ENCODE measurements at regions not wholly inside any gene's neighbourhood (a gene's known extent, or its start where the extent isn't known, plus 50 kb on each side); places are given as distances from the start of the nearest gene placed in this dataset.
"Not testable (repeated sequence)": the region's sequence is repeated elsewhere in the genome, so short reads cannot be mapped to it uniquely, and the experiment has no call there.

DNA sequence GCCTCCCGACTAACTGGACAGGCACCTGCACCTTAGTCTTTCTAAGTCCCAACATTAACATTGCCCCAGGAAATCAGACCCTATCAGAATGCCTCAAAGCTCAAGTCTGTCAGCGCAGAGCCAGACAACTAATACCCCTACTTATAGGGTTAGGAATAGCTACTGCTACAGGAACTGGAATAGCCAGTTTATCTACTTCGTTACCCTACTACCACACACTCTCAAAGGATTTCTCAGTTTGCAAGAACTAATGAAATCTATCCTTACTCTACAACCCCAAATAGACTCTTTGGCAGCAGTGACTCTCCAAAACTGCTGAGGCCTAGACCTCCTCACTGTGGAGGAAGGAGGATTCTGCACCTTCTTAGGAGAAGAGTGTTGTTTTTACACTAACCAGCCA, 88.5 kb downstream of the COPRS start:
- not testable (repeated sequence) for DNase-seq (ENCODE audit: extremely low spot score); H3K4me1 ChIP-seq (ENCODE audit: insufficient read depth); H3K27ac ChIP-seq (ENCODE audit: low read depth)

DNA sequence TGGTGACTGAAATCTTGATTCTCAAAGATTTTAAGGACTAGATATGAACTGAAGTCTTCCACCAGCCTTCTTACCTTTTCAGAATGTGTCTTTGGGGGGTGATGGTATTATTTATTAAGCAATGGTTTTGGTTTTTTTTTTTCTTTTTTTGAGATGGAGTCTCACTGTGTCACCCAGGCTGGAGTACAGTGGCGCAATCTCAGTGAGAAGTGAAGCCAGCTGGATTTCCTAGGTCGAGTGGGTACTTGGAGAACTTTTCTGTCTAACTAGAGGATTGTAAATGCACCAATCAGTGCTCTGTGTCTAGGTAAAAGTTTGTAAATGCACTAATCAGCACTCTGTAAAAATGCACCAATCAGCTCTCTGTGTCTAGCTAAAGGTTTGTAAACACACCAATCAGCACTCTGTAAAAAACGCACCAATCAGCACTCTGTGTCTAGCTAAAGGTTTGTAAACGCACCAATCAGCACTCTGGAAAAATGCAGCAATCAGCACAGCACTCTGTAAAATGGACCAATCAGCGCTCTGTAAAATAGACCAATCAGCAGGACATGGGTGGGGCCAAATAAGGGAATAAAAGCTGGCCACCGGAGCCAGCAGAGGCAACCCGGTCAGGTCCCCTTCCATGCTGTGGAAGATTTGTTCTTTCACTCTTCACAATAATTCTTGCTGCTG, 97.1 kb downstream of the COPRS start:
- not testable (repeated sequence) for H3K4me3 ChIP-seq (ENCODE audit: low read depth, low read length); DNase-seq (ENCODE audit: extremely low spot score); H3K4me1 ChIP-seq (ENCODE audit: insufficient read depth); H3K36me3 ChIP-seq (ENCODE audit: insufficient read depth); H3K27ac ChIP-seq (ENCODE audit: low read depth)
- WGBS = 92% methylated on average over 7 of the region's 7 CpGs

More for the DNA sequence above, 88.5 kb downstream of the COPRS start:
- not testable (repeated sequence) for H3K36me3 ChIP-seq (ENCODE audit: insufficient read depth); H3K4me3 ChIP-seq (ENCODE audit: low read depth, low read length)
- 90% methylated on average over 3 of the region's 3 CpGs for WGBS

- 88% methylated on average over 1 of the region's 1 CpG for WGBS
- Histone ChIP-seq H3K27ac (ENCODE audit: low read depth) (no peak overlapping the region), H3K4me3 (ENCODE audit: low read depth, low read length) (no peak overlapping the region), H3K36me3 (ENCODE audit: insufficient read depth) (no peaks in the 10 kb centered on the region), H3K4me1 (ENCODE audit: insufficient read depth) (no peaks in the 10 kb centered on the region)
- no peak for DNase-seq (ENCODE audit: extremely low spot score)
Measured at GRCh38 chr17:31758646-31759045, 100.4 kb downstream of the COPRS start.

DNA sequence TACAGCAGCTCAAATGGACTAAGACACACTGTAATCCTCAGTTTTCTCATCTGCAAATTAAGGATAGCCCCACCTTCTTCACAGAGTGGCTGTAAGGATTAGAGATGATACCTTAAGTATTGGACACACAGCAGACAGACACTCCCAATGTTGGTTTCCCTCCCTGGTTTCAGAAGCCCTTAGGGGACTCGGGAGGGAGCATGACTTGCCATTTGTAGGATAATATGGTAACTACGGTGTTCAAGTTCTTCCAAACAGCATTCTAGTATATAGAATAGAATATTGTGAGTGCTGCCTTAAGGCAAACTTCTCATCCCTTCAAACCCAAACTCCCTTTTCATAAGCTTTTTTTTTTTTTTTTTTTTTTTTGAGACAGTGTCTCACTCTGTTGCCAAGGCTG, 101.9 kb downstream of the COPRS start:
- no peaks in the 10 kb centered on the region for H3K4me1 ChIP-seq (ENCODE audit: insufficient read depth)
- 92% methylated on average over 2 of the region's 2 CpGs for WGBS
- no peak for DNase-seq (ENCODE audit: extremely low spot score)
- no peak overlapping the region for H3K4me3 ChIP-seq (ENCODE audit: low read depth, low read length)
- no peak overlapping the region for H3K27ac ChIP-seq (ENCODE audit: low read depth)
- H3K36me3 ChIP-seq (ENCODE audit: insufficient read depth) = no peaks in the 10 kb centered on the region

DNA sequence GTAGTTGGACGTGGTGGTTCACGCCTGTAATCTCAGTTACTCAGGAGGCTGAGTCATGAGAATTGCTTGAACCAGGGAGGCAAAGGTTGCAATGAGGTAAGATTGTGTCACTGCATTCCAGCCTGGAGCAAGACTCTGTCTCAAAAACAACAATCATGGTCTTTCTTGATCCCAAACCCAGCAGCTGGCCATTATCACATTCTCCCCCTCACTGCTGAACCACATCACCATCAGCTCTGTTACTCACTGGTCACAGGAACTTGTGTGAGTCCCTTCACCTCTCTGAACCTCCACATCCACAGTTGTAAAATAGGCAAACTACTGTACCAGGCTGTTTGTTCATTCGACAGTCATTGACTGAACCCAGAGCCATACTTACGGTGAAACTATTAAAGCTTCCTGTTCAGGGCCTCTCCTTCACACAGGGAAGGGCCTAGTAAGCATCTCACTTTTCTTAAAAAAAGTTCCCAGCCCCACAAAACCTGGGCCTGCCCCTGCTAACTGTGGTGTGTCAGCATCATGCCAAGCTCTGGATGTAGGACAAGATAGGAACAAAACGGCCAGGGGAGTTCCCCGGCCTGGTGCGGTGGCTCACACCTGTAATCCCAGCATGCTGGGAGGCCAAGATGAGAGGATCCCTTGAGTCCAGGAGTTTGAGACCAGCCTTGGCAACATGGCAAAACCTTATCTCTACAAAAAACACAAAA, 104.7 kb downstream of the COPRS start:
- Histone ChIP-seq H3K27ac (ENCODE audit: low read depth) (no peak overlapping the region), H3K36me3 (ENCODE audit: insufficient read depth) (no peaks in the 10 kb centered on the region), H3K4me1 (ENCODE audit: insufficient read depth) (no peaks in the 10 kb centered on the region), H3K4me3 (ENCODE audit: low read depth, low read length) (no peak overlapping the region)
- DNase-seq (ENCODE audit: extremely low spot score) = no peak
- 90% methylated on average over 7 of the region's 7 CpGs for WGBS

DNA sequence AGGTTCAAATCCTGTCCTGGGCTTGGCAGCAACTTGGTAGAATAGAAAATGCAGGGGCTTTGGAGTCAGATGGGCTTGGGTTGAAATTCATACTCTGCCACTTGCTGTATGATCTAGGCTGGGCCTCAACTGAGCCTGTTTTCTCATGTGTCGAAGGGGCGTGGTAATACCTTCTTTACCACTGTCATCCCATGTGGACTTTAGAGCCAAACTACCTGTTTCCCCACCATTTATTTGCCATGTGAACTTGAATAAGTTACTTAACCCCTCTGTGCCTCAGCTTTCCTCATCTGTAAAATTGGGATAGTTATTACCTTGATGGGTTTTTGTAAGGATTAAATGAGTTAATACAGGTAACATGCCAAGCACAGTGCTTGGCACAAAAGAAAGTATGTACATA, 106.0 kb downstream of the COPRS start:
- DNase-seq (ENCODE audit: extremely low spot score) = no peak
- no peak overlapping the region for H3K4me3 ChIP-seq (ENCODE audit: low read depth, low read length)
- no peaks in the 10 kb centered on the region for H3K4me1 ChIP-seq (ENCODE audit: insufficient read depth)
- H3K27ac ChIP-seq (ENCODE audit: low read depth) = no peak overlapping the region
- WGBS = 98% methylated on average over 2 of the region's 2 CpGs
- H3K36me3 ChIP-seq (ENCODE audit: insufficient read depth) = no peaks in the 10 kb centered on the region

- Histone ChIP-seq H3K36me3 (ENCODE audit: insufficient read depth) (no peaks in the 10 kb centered on the region), H3K27ac (ENCODE audit: low read depth) (no peak overlapping the region)
- 91% methylated on average over 6 of the region's 6 CpGs for WGBS
Measured at GRCh38 chr17:31752584-31752983, 106.5 kb downstream of the COPRS start.

DNA sequence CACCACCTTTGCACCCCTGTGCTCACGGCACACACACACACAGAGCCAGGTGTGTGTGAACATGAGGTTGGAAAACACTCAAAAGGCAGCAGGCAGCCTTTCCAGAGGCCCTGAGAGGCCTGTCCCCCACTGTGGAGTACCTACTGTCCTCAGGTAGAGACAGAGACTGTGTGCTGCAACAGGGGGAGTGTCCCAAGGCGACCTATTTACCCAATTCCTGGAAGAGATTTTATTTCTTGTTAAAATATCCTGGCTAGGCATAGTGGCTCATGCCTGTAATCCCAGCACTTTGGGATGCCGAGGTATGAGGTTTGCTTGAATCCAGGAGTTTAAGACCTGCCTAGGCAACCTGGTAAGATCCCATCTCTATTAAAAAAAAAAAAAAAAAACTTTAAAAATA, 108.5 kb downstream of the COPRS start:
- DNase-seq (ENCODE audit: extremely low spot score) = no peak
- 90% methylated on average over 3 of the region's 3 CpGs for WGBS
- no peaks in the 10 kb centered on the region for H3K4me1 ChIP-seq (ENCODE audit: insufficient read depth)
- H3K36me3 ChIP-seq (ENCODE audit: insufficient read depth) = no peaks in the 10 kb centered on the region
- H3K27ac ChIP-seq (ENCODE audit: low read depth) = no peak overlapping the region
- H3K4me3 ChIP-seq (ENCODE audit: low read depth, low read length) = no peak overlapping the region

More at GRCh38 chr17:31752584-31752983, 106.5 kb downstream of the COPRS start:
- Histone ChIP-seq H3K4me1 (ENCODE audit: insufficient read depth) (no peaks in the 10 kb centered on the region), H3K4me3 (ENCODE audit: low read depth, low read length) (no peak overlapping the region)
- no peak for DNase-seq (ENCODE audit: extremely low spot score)

- no peak overlapping the region for H3K27ac ChIP-seq (ENCODE audit: low read depth)
- H3K4me1 ChIP-seq (ENCODE audit: insufficient read depth) = no peaks in the 10 kb centered on the region
- no peak overlapping the region for H3K4me3 ChIP-seq (ENCODE audit: low read depth, low read length)
- no peaks in the 10 kb centered on the region for H3K36me3 ChIP-seq (ENCODE audit: insufficient read depth)
- 22% methylated on average over 3 of the region's 3 CpGs for WGBS
- DNase-seq (ENCODE audit: extremely low spot score) = no peak
Measured at GRCh38 chr17:31748881-31749280, 110.2 kb downstream of the COPRS start.

- Histone ChIP-seq H3K27ac (ENCODE audit: low read depth) (no peak overlapping the region), H3K36me3 (ENCODE audit: insufficient read depth) (no peaks in the 10 kb centered on the region), H3K4me3 (ENCODE audit: low read depth, low read length) (no peak overlapping the region), H3K4me1 (ENCODE audit: insufficient read depth) (no peaks in the 10 kb centered on the region)
- DNase-seq (ENCODE audit: extremely low spot score) = no peak
Measured at GRCh38 chr17:31746884-31747495, 112.1 kb downstream of the COPRS start.

DNA sequence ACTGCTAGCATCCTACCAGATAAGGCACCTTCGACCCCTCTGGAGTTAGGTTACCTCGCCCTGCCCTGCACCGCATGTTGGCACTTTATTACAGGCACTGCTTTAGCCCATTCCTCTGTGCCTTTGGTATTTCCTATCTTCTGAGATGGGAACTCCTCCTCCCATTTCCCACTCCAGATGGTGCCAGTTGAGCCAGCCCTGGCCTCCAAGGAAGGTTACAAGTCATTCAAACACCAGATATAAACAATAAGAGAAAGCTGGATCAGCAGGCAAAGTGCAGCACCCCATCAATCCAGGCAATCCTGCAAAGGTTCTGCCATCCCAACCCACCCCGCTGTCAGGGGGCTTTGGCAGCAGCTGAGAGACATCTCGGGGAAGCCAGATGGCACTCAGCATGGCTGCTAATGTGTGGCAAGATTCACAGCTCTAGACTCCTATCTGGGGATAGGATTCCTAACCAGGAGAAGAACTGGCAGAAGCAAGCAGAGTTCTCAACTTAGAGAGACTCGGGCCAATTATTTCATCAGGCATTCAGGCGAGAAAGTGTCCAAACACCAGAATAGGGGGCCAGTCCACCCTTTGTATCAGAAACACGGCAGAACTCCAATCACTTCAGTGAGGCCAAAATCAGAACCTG, 113.0 kb downstream of the COPRS start:
- no peak overlapping the region for H3K27ac ChIP-seq (ENCODE audit: low read depth)
- H3K4me1 ChIP-seq (ENCODE audit: insufficient read depth) = no peaks in the 10 kb centered on the region
- no peak for DNase-seq (ENCODE audit: extremely low spot score)
- WGBS = 75% methylated on average over 8 of the region's 8 CpGs
- H3K36me3 ChIP-seq (ENCODE audit: insufficient read depth) = no peaks in the 10 kb centered on the region
- H3K4me3 ChIP-seq (ENCODE audit: low read depth, low read length) = no peak overlapping the region

DNA sequence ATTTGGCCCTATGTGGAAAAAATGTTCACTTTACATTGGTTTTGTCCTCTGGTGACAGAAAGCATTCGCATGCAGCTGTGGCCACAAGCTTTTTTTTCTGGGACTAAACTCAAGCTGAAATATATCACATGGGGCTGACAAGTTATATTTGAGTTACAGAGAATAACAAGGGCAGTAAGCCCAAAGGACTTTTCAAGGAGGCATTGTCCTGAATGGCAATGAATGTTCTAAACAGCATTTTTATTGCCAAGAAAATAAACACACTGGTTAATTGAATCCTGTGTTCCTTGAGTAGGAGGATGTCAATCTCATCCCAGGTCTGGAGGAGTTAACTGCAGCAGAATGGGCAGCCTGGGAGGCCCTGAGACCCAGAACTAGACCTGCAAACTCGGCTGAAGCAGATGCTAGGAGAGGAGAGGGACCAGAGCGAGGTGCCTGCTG, 114.5 kb downstream of the COPRS start:
- no peaks in the 10 kb centered on the region for H3K4me1 ChIP-seq (ENCODE audit: insufficient read depth)
- H3K27ac ChIP-seq (ENCODE audit: low read depth) = no peak overlapping the region
- H3K36me3 ChIP-seq (ENCODE audit: insufficient read depth) = no peaks in the 10 kb centered on the region
- no peak overlapping the region for H3K4me3 ChIP-seq (ENCODE audit: low read depth, low read length)
- WGBS = 29% methylated on average over 3 of the region's 3 CpGs
- peak; percentile 35 for DNase-seq (ENCODE audit: extremely low spot score)

DNA sequence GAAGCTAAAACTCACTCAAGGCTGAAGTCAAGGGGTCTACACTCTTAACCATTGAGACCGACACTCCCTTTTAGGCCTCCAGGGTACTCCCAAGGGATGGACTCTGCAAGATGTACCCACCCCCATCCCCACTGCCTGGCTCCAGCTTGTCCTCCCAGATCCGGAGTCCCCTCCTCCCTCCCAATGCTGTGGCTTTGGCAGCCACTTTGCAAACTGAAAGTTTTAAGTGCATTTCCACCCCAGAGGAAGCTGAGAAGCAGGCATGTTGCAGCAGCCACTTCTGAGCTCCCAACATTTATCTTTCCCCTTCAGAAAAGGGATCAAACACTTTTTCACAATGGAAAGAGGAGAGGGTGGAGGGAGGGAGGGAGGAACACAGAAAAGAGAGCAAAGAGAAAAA, 115.2 kb downstream of the COPRS start:
- Histone ChIP-seq H3K4me1 (ENCODE audit: insufficient read depth) (no peaks in the 10 kb centered on the region), H3K4me3 (ENCODE audit: low read depth, low read length) (no peak overlapping the region), H3K36me3 (ENCODE audit: insufficient read depth) (no peaks in the 10 kb centered on the region), H3K27ac (ENCODE audit: low read depth) (no peak overlapping the region)
- 27% methylated on average over 2 of the region's 2 CpGs for WGBS
- peak; percentile 25 for DNase-seq (ENCODE audit: extremely low spot score)

DNA sequence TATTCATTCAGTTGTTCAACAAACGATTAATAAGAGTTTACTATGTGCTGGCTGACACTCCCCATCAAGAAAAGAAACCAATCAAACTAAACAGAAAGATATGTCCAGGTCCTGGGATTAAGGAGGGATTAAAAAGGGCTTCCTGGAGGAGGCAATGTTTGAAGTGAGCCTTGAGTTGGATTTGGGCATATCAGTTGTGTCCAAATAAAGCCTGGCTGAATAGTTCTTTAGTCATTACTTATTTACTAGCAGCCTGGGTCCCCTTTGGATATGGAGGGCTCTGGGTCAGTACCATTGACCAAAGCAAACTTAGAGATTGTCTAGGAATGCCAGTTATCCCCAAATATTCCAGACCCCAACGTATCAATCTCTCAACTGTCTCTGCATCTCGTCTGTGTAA, 117.7 kb downstream of the COPRS start:
- Histone ChIP-seq H3K27ac (ENCODE audit: low read depth) (no peak overlapping the region), H3K4me3 (ENCODE audit: low read depth, low read length) (no peak overlapping the region), H3K4me1 (ENCODE audit: insufficient read depth) (no peaks in the 10 kb centered on the region), H3K36me3 (ENCODE audit: insufficient read depth) (no peaks in the 10 kb centered on the region)
- WGBS = 54% methylated on average over 3 of the region's 3 CpGs
- no peak for DNase-seq (ENCODE audit: extremely low spot score)
